OCI-M1 (cell line): ENCODE measurements at regions not wholly inside any gene's neighbourhood (a gene's known extent, or its start where the extent isn't known, plus 50 kb on each side); places are given as distances from the start of the nearest gene placed in this dataset.
A peak's percentile ranks its signal among the peaks of the same experiment; 100 is the strongest.

Experiments
- DNase-seq: peaks from one replicate; lab custom pipeline; 2025; lab: John Stamatoyannopoulos, UW

DNA sequence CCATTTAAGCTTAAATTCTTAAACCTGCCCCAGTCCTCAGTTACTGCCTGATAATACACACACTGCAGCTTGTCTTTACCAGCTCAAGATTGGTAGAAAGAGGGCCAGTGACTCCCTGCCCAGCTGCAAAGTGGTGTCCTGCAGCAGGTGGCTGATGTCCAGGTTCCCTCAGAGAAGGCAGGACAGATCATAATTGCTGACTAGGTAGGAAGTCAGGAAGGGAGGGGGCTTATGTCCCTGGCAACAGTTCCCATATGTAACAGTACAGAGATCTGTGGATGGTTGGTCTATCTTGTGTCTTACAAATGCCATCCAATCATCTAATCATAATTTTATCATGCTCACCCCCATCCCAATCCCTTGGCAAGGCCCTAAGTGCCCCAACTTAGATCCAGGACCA lies 492.1 kb upstream of the PPP2R3A start:
- no peak for DNase-seq

DNA sequence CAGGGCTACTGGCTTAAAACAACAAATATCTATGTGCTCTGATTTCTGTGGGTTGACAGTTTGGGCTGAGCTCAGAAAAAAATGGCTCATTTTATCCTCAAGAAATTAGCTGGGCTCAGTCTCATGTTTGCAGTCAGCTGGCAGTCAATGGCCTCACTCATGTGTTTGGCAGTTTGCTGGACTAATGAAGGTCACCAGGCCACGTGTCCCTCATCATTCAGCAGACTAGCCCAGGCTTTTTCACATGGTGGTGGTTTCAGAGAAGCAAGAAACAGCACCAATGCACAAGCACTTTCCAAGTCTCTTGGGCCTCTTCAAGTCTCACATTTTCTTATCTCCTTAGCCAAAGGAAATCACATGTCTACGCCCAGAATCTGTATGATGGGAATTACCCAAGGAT lies 478.3 kb upstream of the PPP2R3A start:
- DNase-seq, result no peak

DNA sequence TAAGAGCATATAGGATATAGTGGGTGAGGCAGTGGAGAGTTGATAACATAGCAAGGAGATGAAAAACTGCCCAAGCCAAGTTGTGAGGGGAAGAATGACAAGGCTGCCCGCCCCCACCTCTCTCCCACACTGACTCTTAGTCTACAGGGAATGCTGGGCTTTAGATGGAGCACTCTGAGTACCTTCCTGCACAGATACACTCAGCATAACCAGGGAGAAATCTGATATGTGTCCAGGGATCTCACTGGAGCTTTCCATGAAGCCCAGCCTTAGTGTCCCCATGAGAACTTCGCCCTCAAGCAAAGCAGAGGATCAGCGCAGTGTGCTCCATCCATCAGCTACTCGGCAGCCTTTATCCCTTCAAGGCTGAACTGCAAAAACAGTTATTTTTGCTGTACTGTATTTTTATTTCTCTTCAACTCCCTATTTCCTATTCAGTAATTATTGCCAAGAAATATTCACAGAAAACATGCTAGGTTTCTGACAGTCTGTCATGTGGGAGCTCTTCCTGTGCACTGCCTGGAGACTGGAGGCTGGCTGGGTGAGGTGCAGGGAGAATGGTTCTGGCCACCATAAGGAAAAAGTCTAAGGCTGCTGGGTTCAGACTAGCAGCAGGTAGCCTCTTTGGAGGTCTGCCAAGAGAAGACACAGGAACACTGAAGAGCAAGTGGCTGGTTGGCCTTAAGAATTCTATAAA lies 475.2 kb upstream of the PPP2R3A start:
- DNase-seq, result no peak

DNA sequence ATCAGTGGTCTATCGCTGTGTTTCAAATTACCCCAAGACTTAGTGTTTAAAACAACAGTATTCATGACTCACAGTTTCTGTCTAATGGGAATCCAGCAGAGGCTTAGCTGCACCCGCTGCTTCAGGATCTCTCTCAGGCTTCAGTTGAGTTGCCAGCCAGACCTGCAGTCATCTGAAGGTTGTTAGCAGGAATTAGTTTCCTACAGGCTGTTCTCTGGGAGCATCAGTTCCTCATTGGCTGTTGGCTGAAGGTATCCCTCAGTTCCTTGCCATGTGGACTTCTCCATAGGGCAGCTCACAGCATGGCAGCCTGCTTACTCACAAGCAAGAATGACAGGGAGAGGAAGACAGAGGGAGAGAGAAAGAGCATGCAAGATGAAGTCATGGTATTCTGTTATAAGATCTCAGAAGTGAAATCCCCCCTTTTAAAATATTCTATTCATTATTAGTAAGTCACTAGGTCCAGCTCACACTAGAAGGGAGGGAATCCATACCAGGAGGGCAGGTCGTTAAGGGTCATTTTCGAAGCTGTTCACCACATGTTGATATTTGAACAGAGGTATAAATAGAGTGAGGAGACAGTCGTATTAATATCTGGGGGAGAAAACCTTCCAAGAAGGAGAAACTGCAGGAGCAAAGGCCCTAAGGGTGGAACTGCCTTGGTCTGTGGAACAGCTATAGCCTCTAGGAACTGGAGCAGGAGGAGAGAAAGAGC lies 473.9 kb upstream of the PPP2R3A start:
- DNase-seq, result no peak

DNA sequence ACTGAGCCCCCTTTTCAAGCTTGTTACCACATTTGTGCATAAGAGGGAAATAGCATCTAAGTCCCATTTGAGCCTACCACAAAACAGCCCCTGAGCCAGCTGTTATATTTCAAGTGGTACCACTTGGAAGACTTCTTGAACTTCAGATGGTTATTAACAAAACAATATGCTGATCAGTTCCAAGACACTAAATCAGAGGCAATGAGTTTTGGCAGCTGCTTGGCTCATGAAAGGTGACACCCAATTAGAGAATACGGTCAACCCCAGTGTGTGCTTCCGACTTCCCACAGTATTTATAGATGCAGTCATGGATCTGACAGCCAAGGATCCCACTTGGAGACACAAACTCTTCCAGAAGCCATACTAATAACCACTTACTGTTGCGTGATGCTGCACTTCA lies 469.6 kb upstream of the PPP2R3A start:
- no peak for DNase-seq

DNA sequence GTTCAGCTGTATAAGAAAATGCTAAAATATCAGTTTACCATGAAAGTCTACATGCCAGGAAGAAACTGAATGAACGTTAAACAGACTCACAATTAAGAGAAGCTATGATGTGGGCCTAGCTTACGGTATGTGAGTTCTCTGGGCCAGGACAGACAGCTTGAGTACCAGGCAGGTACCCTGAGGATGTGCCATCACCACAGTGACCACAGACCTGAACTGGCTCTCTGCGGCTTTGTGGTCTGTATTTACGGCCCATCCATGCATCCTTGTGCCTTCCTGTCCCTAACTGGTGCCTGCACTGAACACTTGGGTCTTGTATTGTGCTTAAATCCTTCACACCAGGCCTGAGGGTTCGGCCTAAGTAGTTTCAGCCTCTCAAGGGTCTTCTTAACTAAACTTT lies 467.5 kb upstream of the PPP2R3A start:
- no peak for DNase-seq

DNA sequence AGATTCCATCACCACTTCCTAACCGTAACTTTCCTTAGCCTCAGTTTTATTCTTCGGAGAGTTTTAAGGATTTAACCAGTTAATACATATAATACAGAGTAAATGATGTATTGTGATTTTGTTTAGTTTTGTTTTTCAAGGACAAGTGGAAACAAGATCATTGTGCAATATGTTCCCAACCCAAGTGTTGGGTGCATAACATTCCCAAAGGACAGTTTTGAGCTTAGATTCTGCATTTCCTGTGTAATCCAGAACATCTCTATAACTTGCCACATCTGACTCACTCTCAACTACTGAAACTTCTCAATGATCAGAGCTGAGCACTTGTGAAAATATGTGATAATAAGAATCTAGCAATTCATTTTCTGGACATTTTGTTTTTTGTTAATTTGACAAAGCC lies 466.1 kb upstream of the PPP2R3A start:
- DNase-seq, result no peak

DNA sequence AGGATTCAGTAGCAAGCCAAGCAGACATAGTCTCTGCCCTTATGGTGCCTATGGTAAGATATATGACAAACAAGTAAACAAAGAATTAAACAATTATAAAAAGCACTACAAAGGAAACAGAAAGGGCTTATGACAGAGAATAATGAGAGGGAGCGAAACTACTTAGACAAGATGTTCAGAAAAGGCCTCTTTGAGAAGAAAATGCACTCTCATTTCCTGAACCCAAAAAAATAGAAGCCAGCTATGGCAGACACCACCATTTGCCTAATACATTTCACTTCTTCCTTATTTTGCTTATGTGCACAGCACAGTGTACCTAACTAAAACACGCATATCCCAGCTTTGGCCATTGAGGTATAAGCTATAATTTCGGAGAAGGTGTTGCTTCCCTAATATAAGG lies 465.5 kb upstream of the PPP2R3A start:
- DNase-seq, result no peak

DNA sequence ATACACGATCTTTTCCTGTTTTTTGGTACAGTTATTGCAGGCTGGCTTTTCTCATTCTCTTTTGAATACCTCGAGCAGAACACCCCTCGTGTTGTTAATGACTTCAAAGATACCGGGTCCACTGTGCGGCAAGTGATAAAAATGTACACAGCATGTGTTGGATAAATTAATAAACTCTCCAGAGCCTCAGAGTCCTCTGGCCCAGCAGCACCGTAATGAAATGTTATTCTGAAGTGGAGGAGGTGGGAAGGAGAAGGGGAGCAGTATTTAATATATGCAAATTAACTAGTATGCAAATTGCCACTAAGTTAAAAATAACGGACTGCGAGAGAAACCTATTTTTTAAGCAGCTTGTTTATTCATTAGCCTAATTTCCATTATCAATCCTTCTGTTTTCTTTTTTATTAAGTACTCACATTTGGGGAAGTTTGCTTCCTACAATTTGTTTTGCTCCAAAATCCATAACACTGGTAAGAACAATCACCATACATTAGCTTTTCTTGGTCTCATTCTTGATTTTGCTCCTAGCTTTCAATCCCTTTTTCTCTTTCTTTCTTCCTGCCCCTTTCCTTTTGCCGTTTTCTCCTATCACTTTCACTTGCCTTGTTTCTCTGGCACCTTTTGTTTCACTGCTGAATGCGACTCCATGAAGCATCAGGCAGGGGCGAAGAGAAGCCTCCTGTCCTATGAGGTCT lies 462.3 kb upstream of the PPP2R3A start:
- DNase-seq, result no peak

DNA sequence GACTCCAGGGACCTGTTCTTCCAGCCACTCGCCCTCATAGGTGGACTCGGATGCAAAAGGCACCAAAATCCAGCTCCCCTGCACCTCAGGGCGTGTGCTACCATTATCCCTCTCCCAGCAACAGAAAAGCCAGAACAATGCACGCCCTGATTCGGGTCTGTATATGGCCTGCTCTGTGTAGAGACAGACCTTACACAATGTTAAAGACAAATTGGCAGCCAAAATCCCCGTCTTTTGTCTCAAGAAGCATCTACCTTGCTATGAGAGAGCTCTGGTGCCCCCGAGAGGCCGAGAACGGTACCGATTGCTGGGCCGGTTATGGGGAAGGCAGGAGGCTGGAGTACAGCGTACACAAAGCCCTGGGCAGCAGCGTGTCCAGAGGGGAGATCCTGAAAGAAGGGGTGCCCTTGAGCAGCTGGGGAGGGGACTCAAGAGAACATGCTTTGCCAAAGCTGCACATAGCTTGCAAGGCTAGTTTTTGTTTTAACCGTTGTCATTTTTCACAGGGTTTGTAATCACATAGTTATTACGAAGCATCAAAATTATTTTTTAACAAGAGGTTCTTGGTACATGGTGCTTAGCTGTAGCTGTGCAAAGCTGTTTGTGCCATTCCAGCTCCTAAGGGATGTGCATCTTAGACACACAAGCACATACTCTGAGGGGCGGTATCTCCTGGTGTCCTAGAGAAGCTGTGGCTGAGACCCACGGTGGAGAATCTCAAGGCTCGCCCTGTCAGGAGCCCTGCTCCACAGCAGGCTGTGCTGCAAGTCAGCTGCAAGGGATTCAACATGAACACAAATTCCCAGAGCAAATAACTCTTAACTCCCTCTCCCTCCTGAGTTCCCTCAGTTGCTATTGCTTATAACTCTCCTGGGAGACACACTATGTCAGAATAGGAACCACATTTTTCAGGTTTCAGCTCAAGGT lies 461.5 kb upstream of the PPP2R3A start:
- DNase-seq, result peak; percentile 76

DNA sequence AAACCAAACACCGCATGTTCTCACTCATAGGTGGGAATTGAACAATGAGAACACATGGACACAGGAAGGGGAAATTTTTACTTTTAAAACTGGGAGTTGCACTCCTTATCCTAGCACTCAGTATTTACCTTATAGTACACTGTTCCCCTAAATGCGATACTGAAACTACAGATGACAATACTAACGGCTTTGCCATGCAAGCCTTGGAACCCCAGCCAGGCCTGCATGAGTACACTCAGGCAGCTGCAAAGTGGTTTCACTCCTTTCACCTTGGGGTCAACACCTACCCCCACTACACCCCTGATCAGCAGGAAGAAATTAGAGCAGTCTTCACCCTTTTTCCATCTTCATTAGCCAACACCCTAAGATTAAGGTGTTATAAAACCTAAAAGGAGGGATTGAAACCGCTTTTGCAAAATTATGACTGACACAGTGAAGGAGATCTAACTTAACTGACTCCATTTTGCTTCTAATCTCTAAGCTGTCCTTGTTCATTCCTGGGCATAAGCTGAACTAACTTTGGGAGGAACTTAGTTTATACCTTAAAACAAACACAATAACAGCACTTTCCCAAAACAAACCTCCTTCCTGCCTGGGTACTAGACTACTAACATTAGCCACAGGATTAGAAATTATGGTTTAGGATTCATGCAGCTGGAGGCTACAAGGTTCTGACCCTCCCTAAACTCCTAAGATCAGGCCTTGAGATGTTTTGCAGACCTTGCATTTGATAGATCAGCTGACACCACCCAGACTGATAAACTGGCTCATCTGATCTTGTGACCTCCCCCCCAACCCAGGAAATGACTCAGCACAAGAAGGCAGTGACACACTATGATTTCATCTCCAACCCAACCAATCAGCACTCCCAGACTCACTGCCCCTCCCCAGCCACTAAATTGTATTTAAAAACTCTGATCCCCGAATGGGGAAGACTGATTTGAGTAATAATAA lies 452.1 kb upstream of the PPP2R3A start:
- peak; percentile 91 for DNase-seq

DNA sequence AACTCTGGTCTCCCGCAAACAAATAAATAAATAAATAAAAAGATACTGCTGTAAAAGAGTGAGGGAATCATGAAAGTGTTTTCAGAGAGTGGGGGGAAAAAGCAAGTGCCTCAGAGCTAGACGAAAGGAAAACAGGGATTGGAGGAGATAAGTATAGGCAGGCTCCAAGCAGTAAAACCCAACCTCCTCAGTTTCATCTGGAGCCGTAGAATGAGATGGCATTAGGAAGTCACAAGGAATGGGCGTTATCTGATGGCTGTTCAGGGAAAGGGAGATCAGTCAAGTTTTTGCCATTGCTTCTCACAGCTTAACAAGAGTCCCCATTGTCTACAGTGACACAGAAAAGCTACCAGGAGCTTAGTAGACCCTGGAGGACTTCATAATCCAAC lies 451.5 kb upstream of the PPP2R3A start:
- DNase-seq, result no peak

DNA sequence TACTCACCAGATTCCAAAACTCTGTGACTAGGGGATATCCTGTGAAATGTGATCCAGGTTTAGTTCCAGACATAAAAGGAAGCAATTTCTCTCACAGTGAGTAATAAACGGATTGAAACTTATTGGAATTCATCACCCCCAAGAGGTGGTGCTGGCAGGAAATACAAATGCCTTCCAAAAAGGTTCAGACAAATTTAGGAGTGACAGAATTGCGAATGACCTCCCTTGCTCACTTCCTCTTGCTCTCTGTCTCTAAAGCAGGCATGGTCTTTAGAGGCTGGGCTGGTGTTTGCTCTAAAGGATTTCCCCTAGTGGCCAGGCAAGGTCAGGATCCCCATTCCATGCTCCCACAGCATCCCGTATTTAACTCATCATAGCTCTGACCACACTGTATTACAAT lies 449.4 kb upstream of the PPP2R3A start:
- DNase-seq, result no peak

DNA sequence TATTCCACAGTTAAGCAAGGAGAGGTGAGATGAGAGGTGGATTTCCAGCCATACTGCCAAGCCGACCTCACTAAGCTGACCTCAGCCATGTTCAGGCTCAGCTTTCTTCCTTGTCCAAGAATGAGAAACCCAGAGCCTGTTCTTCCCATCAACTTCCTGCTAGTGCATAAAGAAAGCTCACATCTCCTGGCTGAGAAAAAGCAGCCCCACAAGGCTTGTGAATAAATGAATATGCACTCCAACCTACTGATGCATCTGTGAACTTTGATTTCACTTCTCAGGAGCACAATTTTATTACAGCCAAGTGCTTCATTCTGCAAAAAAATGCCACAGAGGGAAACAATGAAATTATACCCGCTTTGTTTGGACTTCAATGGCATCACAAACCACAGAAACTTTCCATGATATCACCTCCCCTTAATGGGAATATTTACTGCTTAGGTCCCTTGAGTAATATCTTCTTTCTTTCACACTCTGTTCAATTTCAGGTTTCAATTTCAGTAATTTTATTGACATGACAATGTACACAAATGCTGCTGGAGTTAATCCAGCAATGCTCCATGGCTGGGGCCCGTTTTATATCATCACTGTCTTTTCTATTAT lies 437.0 kb upstream of the PPP2R3A start:
- no peak for DNase-seq

DNA sequence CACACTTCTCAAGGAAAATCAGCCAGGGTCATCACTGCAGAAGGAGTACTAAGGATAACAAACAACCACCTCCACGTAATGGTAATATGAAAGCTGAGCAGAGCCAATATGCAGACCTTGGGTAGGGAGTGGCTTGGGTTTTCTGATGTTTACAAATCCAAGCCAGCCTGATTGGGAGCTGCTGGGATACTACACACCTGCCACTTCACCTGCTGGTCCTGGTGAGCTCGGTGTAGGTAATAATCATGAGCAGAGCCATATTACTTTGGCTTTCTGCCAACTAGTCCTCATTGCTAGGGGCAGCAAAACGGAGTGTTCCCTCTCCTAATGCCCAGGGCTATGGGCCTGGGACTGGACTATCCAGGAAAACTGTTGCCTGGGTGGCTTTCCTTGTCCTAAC lies 433.5 kb upstream of the PPP2R3A start:
- DNase-seq, result no peak

DNA sequence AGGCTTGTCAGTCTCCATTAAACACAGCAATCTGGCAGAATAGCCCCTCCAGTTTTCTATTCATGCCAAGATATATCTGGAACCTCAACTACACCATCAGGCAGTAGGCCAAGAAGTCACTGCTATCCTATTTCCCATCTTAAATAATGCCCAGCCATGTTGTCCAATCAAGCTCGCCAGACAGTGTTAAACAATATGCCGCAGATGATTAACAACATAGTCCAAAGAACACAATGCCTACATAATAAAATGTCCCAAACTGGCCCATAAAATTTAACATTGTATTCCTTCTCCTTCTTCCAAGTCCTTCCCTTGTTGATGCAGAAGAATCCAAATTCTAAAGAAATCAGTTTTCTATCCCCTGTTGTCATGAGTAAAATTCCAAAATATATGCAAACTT lies 427.4 kb upstream of the PPP2R3A start:
- no peak for DNase-seq

DNA sequence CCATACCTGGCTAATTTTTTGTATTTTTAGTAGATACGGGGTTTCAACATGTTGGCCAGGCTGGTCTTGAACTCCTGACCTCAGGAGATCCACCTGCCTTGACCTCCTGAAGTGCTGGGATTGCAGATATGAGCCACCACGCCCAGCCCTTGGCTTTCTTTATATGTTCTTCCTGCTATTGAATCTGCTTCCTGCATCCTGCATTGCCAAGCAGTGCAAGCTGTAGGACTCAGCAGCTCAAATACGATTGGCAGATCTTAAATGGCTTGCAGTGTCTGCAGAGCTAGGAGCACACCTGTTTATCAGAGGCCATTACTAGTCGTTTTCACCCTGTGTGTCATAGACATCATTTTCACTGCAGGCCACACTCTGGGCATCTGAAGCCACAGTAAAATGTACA lies 426.2 kb upstream of the PPP2R3A start:
- no peak for DNase-seq

DNA sequence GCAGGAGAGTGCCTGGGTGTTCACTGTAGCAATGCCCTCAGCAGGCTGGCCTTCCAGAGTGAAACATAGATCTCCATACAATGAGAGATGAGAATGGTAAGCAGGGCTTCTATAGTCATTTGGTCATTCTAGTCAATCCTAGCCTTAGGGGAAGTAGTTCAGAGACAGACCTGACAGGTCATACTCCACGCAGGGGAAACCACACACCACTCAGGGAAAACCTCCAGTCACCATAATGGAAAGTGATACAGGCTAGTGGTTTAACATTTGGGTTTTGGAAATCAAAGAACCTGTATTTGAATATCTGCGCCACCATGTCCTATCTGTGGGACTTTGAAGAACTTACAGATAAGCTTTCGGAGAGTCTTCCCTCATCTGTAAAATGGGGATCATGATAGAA lies 425.7 kb upstream of the PPP2R3A start:
- no peak for DNase-seq

DNA sequence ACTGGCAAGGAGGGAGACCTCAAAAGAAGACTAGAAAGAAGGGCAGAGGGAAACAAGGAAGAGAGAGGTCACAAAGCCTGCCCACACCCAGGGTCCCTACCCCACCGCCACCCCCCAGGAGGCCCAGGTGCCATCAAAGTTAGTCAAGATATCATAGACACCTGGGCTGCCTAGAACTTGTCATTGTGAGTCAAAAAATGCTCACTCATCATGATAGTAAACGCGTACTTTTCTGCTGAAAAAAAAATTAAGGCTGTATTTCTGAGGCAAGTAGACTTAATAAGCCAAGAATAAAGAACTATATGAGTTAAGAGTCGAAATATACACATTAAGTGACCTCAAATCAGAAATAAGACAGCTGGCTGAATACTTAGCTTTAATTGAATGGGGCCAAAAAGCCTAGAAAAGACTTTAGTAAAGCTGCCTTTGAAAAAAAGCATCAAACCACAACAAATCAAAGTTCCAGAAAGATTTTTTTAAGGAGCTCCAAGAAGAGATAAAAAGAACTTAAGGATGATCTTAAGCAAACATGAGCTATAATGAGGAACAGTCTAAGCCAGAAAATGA lies 415.5 kb upstream of the PPP2R3A start:
- no peak for DNase-seq

DNA sequence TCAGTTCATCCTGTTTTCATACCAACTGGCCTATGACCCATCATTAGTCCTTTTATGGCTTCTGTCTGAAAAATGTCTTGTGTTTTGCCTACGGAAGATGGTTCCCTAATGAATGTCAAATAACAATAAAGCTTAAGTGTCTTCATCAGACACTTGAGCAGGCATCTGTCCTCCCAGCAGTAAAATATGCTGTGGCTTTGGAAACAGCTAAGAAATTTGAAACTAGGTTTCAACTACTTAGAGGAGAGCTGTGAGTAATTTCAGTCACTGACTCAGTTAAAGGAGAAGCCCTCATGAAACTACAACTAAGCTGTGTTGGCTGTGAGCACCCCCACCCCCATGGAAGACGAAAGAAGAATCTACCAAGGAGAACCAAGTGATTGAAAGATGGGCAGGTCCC lies 409.4 kb upstream of the PPP2R3A start:
- no peak for DNase-seq
